ENCODE measurements at regions not wholly inside any gene's neighbourhood (a gene's known extent, or its start where the extent isn't known, plus 50 kb on each side); places are given as distances from the start of the nearest gene placed in this dataset.

DNA sequence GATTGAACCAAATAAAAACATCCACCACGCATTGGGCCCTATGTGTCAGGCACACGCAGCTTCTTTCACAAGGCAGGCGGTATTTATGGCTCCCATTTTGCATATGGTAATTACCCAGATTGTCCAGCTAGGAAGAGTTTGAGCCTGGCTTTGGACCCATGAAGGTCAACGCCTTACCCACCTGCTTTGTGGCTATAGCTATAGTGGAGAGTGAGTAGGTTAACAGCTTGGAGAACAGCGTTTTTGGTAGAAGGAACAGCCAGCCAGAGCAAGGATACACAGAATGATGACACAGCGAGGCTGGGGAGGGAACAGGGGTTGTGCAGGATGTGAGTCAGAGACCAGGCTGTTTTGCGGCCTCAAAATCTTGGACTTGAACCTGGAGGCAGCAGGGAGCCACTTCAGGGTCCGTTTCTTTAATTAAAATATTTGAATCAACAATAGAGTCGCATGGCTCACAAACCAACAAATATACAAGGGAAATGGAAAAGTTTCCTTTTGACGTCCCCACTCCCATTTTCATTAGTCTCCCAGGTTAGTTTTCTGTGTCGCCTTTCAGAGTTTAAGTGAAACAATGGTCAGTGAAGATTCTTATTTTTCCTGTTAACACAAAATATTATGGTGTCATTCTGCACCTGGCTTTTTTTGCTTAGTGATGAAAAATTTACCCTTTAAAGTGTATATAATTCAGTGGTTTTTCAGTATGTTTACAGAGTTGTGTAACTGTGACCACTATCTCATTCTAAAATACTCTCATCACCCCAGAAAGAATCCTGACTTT is 118.2 kb upstream of the STX18 start:
- Histone ChIP-seq H3K36me3 (ENCODE audit: control insufficient read depth in 2 of 2, extremely low read depth in 1 of 2, insufficient read depth in 2 of 2, low read length in 2 of 2) (no peaks in the 10 kb centered on the region), H3K4me2 (ENCODE audit: insufficient read depth, low read length) (peak overlapping the region; percentile 64), H3K4me3 (replicated peaks in 1 of 3; ENCODE audit: insufficient read depth in 1 of 3, low read depth in 1 of 3, low read length in 3 of 3) (no peak overlapping the region), H3K27me3 (ENCODE audit: control insufficient read depth in 2 of 2, insufficient read depth in 2 of 2, low read length in 2 of 2) (peaks cover 0 to under 1% of the 10 kb centered on the region in 2 experiments), H3K27ac (ENCODE audit: insufficient read depth, low read depth, low read length) (peak overlapping the region; percentile 58), H3K9ac (replicated peaks; ENCODE audit: extremely low read depth, insufficient read depth, low read length) (peak overlapping the region; percentile 48), H3K4me1 (ENCODE audit: control insufficient read depth, extremely low read depth, insufficient read depth, low read length) (peaks cover 11% of the 10 kb centered on the region), H3K9me3 (replicated peaks; ENCODE audit: control insufficient read depth, insufficient read depth, low read length) (no peaks in the 10 kb centered on the region), H2AFZ (ENCODE audit: low read depth, low read length) (peak overlapping the region; percentile 76), H3K79me2 (ENCODE audit: control insufficient read depth, insufficient read depth, low read length) (no peaks in the 10 kb centered on the region), H3K9me1 (replicated peaks; ENCODE audit: control insufficient read depth, extremely low read depth, insufficient read depth, low read length) (no peaks in the 10 kb centered on the region), H4K20me1 (replicated peaks; ENCODE audit: control insufficient read depth, extremely low read depth, insufficient read depth, low read length) (no peaks in the 10 kb centered on the region)
- TF ChIP-seq, protein P1, sequence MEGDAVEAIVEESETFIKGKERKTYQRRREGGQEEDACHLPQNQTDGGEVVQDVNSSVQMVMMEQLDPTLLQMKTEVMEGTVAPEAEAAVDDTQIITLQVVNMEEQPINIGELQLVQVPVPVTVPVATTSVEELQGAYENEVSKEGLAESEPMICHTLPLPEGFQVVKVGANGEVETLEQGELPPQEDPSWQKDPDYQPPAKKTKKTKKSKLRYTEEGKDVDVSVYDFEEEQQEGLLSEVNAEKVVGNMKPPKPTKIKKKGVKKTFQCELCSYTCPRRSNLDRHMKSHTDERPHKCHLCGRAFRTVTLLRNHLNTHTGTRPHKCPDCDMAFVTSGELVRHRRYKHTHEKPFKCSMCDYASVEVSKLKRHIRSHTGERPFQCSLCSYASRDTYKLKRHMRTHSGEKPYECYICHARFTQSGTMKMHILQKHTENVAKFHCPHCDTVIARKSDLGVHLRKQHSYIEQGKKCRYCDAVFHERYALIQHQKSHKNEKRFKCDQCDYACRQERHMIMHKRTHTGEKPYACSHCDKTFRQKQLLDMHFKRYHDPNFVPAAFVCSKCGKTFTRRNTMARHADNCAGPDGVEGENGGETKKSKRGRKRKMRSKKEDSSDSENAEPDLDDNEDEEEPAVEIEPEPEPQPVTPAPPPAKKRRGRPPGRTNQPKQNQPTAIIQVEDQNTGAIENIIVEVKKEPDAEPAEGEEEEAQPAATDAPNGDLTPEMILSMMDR (IDR thresholded peaks at IDR 0.05; ENCODE audit: extremely low read depth in 1 of 2, insufficient read depth in 1 of 2, low read depth in 1 of 2, low read length in 2 of 2) = no peak
- TF ChIP-seq GATA2 (IDR thresholded peaks at IDR 0.05; ENCODE audit: insufficient read depth, insufficient read length, low read depth, low read length) = no peak
- no peak for TF ChIP-seq POLR2A (IDR thresholded peaks at IDR 0.05; ENCODE audit: low read depth, low read length)
- TF ChIP-seq, protein P2, sequence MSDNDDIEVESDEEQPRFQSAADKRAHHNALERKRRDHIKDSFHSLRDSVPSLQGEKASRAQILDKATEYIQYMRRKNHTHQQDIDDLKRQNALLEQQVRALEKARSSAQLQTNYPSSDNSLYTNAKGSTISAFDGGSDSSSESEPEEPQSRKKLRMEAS (IDR thresholded peaks at IDR 0.05; ENCODE audit: insufficient read depth, insufficient read length) = no peak
- TF ChIP-seq EZH2 (IDR thresholded peaks at IDR 0.05; ENCODE audit: borderline replicate concordance, low read depth, low read length, severe bottlenecking) = no peak
- TF ChIP-seq JUN (IDR thresholded peaks at IDR 0.05; ENCODE audit: borderline replicate concordance, insufficient read depth, insufficient read length, low read depth) = peak; percentile 60
- no peak for TF ChIP-seq MYC (IDR thresholded peaks at IDR 0.05; ENCODE audit: low read depth, low read length)
- TF ChIP-seq POLR2AphosphoS5 (IDR thresholded peaks at IDR 0.05; ENCODE audit: insufficient read depth, low read depth, low read length) = peak; percentile 16
- peak; percentile 80 for TF ChIP-seq FOS (IDR thresholded peaks at IDR 0.05; ENCODE audit: borderline replicate concordance, insufficient read depth, low read length)
- TSS peak; percentile 54 for BruUV-seq (replicated peaks)
- peak; percentile 69 for DNase-seq (ENCODE audit: low read depth, low spot score)
- FAIRE-seq = peak; percentile 94
- ChIA-PET CTCF (interaction anchor here (1.0 to 1.9 kb wide), 4 partner anchors 9 to 85 kb away, joined by 3 to 21 read pairs (median 4); no protein-coding TSS in a partner anchor), POLR2A (no interaction called here)
- intact Hi-C loops (cut with micrococcal nuclease) (loop anchor here (1.0 to 10.0 kb wide), 2 partner anchors 9 to 205 kb away; no protein-coding TSS in a partner anchor), dilution Hi-C loops (cut with MboI; ENCODE audit: extremely low pct_ligation_motif_present, low sequenced_read_pairs) (no loop called here)

Data from endothelial cell of umbilical vein (primary cell).